ENCODE measurements at regions not wholly inside any gene's neighbourhood (a gene's known extent, or its start where the extent isn't known, plus 50 kb on each side); places are given as distances from the start of the nearest gene placed in this dataset.

DNA sequence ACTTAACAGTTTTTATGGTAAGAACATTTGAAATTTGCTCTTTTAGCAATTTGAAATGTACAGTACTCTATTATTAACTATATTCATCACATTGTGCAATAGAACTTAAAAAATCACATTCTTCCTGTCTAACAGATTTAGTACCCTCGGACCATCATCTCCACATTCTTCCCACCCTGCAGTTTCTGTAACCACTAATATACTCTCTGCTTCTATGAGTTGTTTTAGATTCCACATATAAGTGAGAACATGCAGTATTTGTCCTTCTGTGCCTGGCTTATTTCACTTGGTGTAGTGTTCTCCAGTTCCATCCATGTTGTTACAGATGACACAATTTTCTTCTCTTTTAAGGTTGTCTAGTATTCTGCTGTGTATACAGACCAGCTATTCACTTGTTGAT is 88.9 kb upstream of the SEC61G start:
- DNase-seq (ENCODE audit: low spot score) = no peak

- DNase-seq (ENCODE audit: low spot score) = no peak
These were observed 97.8 kb upstream of the SEC61G start for GRCh38 chr7:54856856-54857255.

GRCh38 chr7:54857294-54857693 is 98.3 kb upstream of the SEC61G start:
- DNase-seq (ENCODE audit: low spot score) = no peak

DNA sequence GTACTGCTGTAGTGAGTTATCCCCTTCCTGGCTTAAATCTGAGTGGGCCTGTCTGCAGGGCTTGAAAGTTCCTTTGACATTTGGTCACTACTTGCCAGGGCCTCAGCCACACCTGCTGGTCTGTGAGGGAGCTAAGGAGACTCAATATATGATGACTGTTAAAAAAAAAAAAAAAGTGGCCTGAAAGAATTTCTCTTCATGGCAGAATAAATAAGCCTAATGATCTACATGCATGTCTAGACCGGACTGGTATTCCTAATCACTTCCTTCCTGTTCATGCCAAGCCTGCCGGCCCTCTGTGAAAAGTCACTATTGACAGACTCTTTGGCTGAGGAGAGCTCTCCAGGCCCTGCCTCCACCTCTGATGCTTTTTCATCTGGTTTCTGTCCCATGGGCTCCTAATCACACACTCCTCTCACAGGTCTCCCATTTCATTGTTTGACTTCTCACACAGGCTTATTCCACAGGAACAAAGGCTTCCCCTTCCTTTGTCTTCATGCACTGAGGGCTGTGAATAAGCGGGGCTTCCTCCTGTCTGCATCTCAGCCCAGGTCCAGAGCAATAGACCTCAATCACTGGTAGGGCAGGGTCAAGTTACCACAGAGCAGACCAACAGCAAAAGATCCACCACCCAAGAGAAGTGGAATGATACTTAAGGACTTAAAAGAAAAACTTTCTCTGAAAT is 99.1 kb upstream of the SEC61G start:
- DNase-seq (ENCODE audit: low spot score) = no peak

- no peak for DNase-seq (ENCODE audit: low spot score)
These were observed 100.1 kb upstream of the SEC61G start for GRCh38 chr7:54859066-54859465.

- DNase-seq (ENCODE audit: low spot score) = no peak
These were observed 100.5 kb upstream of the SEC61G start for GRCh38 chr7:54859545-54859944.

DNA sequence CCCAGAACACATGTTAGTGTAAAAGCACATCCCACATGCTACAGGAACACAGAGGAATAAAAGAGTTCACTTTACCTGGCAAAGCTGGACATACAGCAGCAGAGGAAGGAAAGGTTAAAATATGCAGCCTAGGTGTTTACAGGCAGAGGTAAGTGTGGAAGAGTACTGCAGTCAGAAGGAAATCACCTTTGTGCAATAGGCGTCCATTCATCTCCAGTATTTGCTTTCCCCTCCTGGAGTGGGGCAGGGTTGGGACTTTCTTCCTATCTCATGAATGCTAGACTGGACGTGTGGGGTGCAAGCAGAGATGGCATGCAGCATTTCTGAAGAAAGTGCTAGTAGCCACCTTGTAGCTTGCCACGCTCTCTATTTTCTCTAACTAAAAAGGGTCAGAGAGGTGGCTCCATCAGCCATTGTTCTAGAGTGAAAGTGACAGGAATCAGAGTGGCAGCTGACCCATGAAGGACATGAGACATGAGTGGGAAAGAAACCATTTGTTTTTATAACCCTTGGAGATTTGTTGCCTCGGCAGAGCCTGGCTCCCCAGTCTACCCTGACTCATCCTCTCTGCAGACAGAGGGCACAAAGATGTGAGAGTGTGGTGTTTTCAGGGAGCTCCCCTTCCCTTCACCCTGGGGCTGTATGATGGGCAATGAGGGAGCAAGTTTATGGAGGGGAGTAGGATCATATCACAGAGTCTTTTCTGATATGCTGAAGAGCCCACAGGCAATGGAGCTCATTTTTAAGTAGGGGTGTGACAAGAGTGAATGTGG is 101.2 kb upstream of the SEC61G start:
- no peak for DNase-seq (ENCODE audit: low spot score)

GRCh38 chr7:54860843-54861242 is 101.8 kb upstream of the SEC61G start:
- no peak for DNase-seq (ENCODE audit: low spot score)

DNA sequence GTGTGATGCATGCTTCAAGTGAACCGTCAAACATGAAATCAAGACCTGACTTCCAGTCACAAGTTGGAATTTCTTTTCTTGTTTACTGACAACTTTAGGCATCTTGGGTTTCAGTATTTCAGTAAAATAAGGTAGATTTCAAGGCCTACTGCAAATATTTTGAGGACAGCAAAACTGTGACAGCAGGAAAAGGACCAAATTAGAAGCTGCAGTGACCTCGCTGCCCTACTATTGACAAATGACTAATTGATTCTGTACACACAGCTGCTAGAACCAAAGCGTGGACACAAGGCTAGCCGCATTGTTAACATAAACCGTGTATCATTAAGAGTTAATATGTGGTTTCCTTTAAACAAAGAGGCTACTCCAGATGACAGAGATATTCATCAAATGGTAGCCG is 105.7 kb upstream of the SEC61G start:
- no peak for DNase-seq (ENCODE audit: low spot score)

- no peak for DNase-seq (ENCODE audit: low spot score)
These were observed 110.5 kb upstream of the SEC61G start for GRCh38 chr7:54869523-54869922.

DNA sequence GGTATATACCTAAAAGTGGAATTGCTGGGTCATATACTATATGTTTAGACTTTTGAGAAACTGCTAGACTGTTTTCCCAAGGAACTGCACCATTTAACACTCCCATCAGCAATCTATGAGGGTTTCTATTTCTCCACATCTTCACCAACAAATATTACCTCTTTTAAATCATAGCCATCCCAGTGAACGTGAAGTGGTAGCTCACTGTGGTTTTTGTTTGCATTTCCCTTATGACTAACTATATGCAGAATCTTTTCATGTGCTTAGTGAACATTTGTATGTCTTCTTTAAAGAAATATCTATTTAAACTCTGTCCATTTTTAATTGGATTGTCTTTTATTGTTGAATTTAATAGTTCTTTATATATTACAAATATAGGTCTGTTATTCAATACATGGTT is 115.8 kb upstream of the SEC61G start:
- DNase-seq (ENCODE audit: low spot score) = no peak

GRCh38 chr7:54877683-54878082 is 118.7 kb upstream of the SEC61G start:
- DNase-seq (ENCODE audit: low spot score) = no peak

GRCh38 chr7:54878339-54878738 is 119.3 kb upstream of the SEC61G start:
- DNase-seq (ENCODE audit: low spot score) = no peak

- DNase-seq (ENCODE audit: low spot score) = no peak
These were observed 120.8 kb upstream of the SEC61G start for GRCh38 chr7:54879776-54880175.

DNA sequence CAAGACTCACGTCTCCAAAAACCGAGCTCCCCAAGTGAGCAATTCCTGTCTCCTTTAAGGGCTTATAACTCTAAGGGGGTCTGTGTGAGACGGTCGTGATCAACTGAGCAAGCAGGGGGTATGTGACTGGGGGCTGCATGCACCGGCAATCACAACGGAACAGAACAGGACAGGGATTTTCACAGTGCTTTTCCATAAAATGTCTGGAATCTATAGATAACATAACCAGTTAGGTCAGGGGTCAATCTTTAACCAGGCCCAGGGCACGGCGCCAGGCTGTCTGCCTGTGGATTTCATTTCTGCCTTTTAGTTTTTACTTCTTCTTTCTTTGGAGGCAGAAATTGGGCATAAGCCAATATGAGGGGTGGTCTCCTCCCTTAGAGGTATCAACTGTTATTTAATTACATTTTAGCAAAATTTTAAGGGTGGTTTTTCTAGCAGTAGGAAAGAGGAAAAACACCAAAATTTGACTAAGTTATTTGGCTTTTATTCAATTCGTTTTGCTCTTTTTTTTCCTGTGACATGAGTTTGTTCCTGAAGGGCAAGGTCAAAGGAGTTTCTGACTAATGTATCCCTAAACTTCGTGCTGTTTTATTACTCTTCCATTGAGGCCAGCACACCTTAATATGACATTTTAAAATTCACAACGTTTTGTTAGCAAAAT is 121.4 kb upstream of the SEC61G start:
- no peak for DNase-seq (ENCODE audit: low spot score)

DNA sequence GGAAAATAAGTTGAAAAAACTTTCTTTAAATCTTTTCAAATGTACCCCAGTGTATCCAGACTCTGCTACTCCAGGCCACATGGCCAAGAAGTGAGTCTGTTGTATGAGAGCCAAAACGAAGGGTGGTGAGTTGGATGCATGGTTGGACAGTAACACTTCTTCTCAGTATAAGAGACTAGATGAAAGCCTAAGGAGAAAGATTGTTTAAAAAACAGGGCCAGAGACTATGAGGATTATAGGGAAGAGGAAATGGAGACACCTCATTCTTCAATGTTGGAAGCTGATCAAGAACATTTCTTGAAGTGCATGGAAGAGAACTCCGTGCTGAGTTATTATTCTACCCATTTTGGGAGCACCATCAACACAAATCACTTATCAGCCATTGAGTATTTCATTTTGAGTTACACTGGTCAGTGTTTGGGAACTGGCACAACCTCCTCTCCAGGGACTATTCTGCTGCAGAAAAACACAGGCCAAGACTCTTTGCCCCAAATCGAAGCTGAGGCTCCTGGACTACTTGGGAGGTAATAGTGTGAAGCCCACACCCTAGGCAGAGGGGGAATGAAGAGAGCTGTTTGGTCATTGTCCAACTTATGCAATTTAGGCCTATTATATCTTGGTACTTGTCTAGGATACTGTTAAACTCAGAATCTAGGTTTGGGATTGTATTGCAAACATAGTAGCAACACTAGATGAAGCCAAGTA is 123.0 kb upstream of the SEC61G start:
- no peak for DNase-seq (ENCODE audit: low spot score)

DNA sequence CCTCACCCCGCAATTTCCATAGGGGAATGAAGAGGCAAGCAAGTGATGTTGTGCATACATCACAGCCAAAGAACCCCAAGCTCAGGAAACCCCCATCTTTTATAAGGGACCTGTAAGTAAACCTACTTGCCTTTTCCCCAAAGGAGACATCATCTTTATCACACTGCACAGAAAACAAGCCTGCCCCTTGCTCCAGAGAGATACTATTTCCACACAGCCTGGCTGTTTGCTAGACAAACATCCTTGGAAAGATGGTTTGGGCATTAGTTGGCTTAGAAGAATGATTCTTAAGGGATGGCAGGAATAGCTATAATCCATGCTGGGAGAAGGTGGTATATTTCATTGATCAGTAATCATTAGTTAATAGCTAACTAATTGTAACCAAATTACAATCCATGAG is 123.7 kb upstream of the SEC61G start:
- no peak for DNase-seq (ENCODE audit: low spot score)

DNA sequence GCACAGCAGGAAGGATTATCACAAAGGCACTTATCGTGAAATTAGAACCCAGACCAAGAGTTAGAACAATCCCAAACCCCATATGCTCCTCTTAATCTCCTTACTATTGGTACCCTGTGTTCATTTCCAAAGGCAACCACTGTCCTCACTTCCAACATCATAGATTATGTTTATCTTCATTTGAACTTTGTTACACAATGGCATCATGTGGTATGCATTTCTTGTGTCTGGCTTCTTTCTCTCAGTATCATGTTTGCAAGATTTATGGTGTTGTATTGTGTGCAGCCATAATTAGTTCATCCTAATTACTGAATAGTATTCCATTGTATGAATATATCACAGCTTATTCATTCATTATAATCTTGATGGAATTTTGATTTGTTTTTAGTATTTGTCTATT is 124.6 kb upstream of the SEC61G start:
- DNase-seq (ENCODE audit: low spot score) = no peak

GRCh38 chr7:54885285-54885684 is 126.3 kb upstream of the SEC61G start:
- DNase-seq (ENCODE audit: low spot score) = no peak

DNA sequence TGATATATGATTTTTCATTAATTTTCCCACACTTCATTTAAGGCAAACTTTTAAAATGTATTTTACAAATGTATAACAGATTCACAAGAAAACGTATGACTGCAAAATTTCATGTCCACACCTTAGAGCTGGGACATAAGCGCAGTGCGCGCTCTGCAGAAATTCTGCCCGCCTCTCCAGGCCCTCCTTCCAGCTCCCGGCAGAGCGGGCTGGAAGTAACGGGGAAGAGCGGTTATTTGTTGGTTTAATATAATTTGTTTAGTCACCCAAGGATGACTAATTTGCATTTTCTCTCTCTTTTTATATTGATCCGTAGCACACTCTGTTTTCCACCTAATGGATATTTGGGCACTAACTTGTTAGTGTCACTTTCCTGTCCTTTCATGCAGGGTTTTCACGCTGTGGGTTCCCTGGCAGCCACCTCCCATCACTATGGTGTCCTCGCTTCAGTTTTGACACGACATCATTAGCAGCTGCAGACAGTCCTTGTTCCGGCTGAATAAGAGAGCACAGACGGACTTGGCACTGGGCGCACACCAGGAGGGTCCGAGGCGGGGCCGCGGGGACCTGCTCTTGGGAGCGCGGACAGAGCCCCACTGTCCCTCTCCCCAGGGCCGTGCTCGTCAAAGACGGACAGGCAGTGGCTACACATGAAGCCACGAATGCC is 129.2 kb upstream of the SEC61G start:
- DNase-seq (ENCODE audit: low spot score) = no peak

GRCh38 chr7:54888734-54889082 is 129.7 kb upstream of the SEC61G start:
- no peak for DNase-seq (ENCODE audit: low spot score)

DNA sequence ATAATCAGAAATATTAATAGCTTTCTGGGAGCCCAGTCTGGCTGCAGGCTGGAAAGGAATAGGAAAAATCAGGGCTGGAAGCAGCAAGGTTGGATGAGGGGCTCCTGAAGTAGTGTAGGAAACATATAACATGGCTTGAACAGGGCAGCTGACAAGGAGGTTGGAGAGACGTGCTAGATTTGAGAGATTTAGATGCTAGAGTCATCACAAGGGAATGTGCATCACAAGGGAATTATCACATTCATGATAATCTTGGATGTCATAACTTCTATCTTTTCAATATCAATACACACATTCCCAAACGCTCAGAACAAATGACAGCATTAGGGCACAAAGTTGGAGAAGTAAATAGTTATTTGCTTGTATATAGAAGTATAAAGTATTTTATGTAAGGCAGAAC is 120.9 kb upstream of the EGFR start:
- no peak for DNase-seq (ENCODE audit: low spot score)
